ENCODE measurements at regions not wholly inside any gene's neighbourhood (a gene's known extent, or its start where the extent isn't known, plus 50 kb on each side); places are given as distances from the start of the nearest gene placed in this dataset.

GRCh38 chr3:115361806-115362205 lies 214.7 kb upstream of the ZBTB20 start:
- WGBS, result 47% methylated on average over 1 of the region's 1 CpG
- no peaks in the 10 kb centered on the region for H3K4me1 ChIP-seq
- TF ChIP-seq EP300 (IDR thresholded peaks at IDR 0.05), result no peak
- TF ChIP-seq CTCF (IDR thresholded peaks at IDR 0.05), result no peak
- no peak for TF ChIP-seq POLR2AphosphoS5 (IDR thresholded peaks at IDR 0.05)
- H3K36me3 ChIP-seq, result no peaks in the 10 kb centered on the region
- DNase-seq (ENCODE audit: low spot score in 2 of 2), result no peak
- H3K27me3 ChIP-seq, result no peaks in the 10 kb centered on the region
- H3K9me3 ChIP-seq, result no peaks in the 10 kb centered on the region
- no peak overlapping the region for H3K27ac ChIP-seq
- H3K4me3 ChIP-seq, result no peak overlapping the region

DNA sequence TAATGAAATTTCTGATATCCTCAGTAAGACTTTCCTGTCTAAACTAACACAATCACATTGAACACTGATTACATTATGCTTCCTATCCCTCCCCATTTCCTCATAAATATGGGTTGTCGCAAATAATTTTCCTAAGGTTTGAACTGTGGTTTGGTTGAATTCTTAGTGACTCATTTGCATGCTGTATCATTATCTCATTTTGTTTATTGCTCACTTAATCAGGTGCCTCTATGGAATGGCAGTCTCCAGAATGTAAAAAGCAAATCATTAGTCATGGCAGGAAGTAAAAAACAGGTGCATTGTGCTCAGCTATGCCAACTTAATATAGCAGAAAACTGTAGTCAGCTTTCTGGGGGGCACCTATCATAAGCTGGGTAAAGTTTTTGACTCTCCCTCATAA lies 216.0 kb upstream of the ZBTB20 start:
- DNase-seq (ENCODE audit: low spot score in 2 of 2), result no peak
- Histone ChIP-seq H3K4me1 (no peaks in the 10 kb centered on the region), H3K9me3 (no peaks in the 10 kb centered on the region), H3K4me3 (no peak overlapping the region), H3K36me3 (no peaks in the 10 kb centered on the region), H3K27ac (no peak overlapping the region), H3K27me3 (no peaks in the 10 kb centered on the region)
- TF ChIP-seq POLR2A (IDR thresholded peaks at IDR 0.05), result no peak
- no peak for TF ChIP-seq EP300 (IDR thresholded peaks at IDR 0.05)
- TF ChIP-seq CTCF (IDR thresholded peaks at IDR 0.05), result no peak
- no peak for TF ChIP-seq POLR2AphosphoS5 (IDR thresholded peaks at IDR 0.05)
- 85% methylated on average over 1 of the region's 1 CpG for WGBS

- 84% methylated on average over 1 of the region's 1 CpG for WGBS
- Histone ChIP-seq H3K4me1 (no peaks in the 10 kb centered on the region), H3K27me3 (no peaks in the 10 kb centered on the region), H3K27ac (no peak overlapping the region), H3K36me3 (no peaks in the 10 kb centered on the region), H3K9me3 (no peaks in the 10 kb centered on the region), H3K4me3 (no peak overlapping the region)
- TF ChIP-seq CTCF (IDR thresholded peaks at IDR 0.05) (no peak), POLR2AphosphoS5 (IDR thresholded peaks at IDR 0.05) (no peak)
- no peak for DNase-seq (ENCODE audit: low spot score in 2 of 2)
Measured at GRCh38 chr3:115369021-115369420, 221.9 kb upstream of the ZBTB20 start.

DNA sequence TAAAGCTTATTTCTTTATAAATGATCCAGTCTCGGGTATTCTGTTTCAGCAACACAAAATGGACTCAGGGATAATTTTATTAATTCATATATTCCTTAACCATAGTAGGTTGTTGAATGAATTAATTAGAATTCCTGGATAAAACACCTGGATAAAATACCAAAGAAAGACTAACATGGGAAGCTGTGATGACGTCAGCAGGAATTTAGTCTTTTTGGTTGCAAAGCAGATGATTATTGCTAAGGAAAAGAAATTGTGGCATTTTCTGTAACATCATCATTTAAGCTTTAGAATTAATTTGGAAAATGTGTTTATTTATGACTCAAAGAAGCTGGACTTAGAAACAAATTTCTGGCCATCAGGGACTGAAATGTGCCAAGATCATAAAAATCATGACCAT lies 228.3 kb upstream of the ZBTB20 start:
- 85% methylated on average over 2 of the region's 2 CpGs for WGBS
- DNase-seq (ENCODE audit: low spot score in 2 of 2), result no peak
- Histone ChIP-seq H3K4me3 (no peak overlapping the region), H3K27ac (no peak overlapping the region), H3K36me3 (no peaks in the 10 kb centered on the region), H3K4me1 (no peaks in the 10 kb centered on the region), H3K27me3 (no peaks in the 10 kb centered on the region), H3K9me3 (no peaks in the 10 kb centered on the region)
- TF ChIP-seq EP300 (IDR thresholded peaks at IDR 0.05) (no peak), POLR2AphosphoS5 (IDR thresholded peaks at IDR 0.05) (no peak), POLR2A (IDR thresholded peaks at IDR 0.05) (no peak), CTCF (IDR thresholded peaks at IDR 0.05) (no peak)

GRCh38 chr3:115380883-115381572 lies 233.9 kb upstream of the ZBTB20 start:
- TF ChIP-seq EP300 (IDR thresholded peaks at IDR 0.05) (no peak), POLR2A (IDR thresholded peaks at IDR 0.05) (no peak), POLR2AphosphoS5 (IDR thresholded peaks at IDR 0.05) (no peak), CTCF (IDR thresholded peaks at IDR 0.05) (no peak)
- H3K4me1 ChIP-seq, result no peaks in the 10 kb centered on the region
- H3K27me3 ChIP-seq, result no peaks in the 10 kb centered on the region
- no peak overlapping the region for H3K27ac ChIP-seq
- no peaks in the 10 kb centered on the region for H3K36me3 ChIP-seq
- no peak for DNase-seq (ENCODE audit: low spot score in 2 of 2)
- H3K9me3 ChIP-seq, result no peaks in the 10 kb centered on the region
- WGBS, result 75% methylated on average over 3 of the region's 3 CpGs
- no peak overlapping the region for H3K4me3 ChIP-seq

Data from suprapubic skin (tissue), 4 donors.